ENCODE measurements at regions not wholly inside any gene's neighbourhood (a gene's known extent, or its start where the extent isn't known, plus 50 kb on each side); places are given as distances from the start of the nearest gene placed in this dataset.

DNA sequence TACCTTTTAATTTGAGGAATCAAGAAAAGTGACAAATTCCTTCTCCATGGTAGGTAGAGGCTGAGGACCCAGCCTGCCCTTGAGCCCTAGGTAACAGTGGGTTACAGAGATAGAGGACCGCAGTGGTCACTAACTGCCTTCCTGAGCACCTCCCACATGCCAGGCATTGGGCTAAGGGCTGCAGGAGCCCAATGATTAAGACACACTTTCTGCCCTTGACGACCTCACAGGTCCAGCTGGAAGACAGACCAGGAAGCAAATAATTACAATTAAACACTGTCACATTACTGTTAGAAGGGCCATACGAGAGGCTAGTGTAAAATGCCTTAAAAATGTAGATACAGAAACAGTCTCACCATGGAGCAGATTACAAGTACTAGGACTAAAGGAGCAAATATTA is 156.8 kb upstream of the NFE2L3 start:
- Mint-ChIP-seq H3K4me1 (ENCODE audit: low read depth) (no peaks in the 10 kb centered on the region), H3K4me3 (ENCODE audit: low read depth) (no peak overlapping the region), H3K27me3 (ENCODE audit: low read depth) (peaks cover 26% of the 10 kb centered on the region), H3K36me3 (ENCODE audit: low read depth) (no peaks in the 10 kb centered on the region), H3K27ac (no peak overlapping the region), H3K9me3 (no peaks in the 10 kb centered on the region)
- DNase-seq (ENCODE audit: low spot score), result no peak
- intact Hi-C loops (cut with micrococcal nuclease), result no loop called here

DNA sequence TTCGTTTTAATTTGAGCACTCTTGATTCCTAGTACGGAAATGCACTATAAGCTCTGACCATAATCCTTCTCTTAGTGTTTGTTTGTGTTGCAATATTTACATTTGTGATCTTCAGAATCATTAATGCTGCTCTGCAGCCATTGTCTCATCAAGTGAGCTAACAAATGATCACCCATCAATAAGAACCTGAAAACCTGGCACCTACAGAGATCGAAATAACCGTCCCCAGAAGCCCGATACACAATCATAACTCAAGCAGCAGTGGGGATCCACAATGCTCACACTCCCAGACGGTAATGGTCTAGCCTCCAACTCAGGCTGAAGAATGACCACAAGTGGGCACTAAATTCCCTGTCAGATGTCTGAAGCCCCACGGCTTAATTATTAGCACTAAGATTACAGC is 156.0 kb upstream of the NFE2L3 start:
- H3K36me3 Mint-ChIP-seq (ENCODE audit: low read depth), result no peaks in the 10 kb centered on the region
- intact Hi-C loops (cut with micrococcal nuclease), result no loop called here
- no peak for DNase-seq (ENCODE audit: low spot score)
- H3K27me3 Mint-ChIP-seq (ENCODE audit: low read depth), result peaks cover 21% of the 10 kb centered on the region
- no peaks in the 10 kb centered on the region for H3K9me3 Mint-ChIP-seq
- no peak overlapping the region for H3K4me3 Mint-ChIP-seq (ENCODE audit: low read depth)
- no peaks in the 10 kb centered on the region for H3K4me1 Mint-ChIP-seq (ENCODE audit: low read depth)
- H3K27ac Mint-ChIP-seq, result no peak overlapping the region

DNA sequence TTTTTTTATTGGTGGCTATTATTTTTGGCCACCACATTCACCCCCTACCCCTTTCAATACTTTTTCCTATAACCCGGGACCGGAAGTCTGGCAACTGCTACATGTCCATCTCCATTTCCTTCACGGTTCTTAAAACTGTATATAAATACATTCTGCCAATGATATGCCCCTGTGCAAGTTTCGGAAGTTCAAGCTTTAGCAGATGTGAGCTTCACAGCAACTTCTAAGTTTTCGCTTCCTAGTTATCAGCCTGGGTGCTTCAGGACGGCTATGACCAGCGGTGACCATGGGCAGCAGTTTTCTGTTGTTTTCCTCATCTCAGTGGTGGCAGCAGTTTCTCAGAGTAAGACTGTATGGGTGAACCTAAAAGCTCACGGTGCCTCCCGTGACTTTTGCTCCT is 153.5 kb upstream of the NFE2L3 start:
- DNase-seq (ENCODE audit: low spot score), result no peak

GRCh38 chr7:26000841-26001240 is 151.2 kb upstream of the NFE2L3 start:
- Mint-ChIP-seq H3K4me1 (ENCODE audit: low read depth) (no peaks in the 10 kb centered on the region), H3K27ac (no peak overlapping the region), H3K27me3 (ENCODE audit: low read depth) (peaks cover 16% of the 10 kb centered on the region), H3K4me3 (ENCODE audit: low read depth) (no peak overlapping the region), H3K36me3 (ENCODE audit: low read depth) (no peaks in the 10 kb centered on the region), H3K9me3 (no peaks in the 10 kb centered on the region)
- intact Hi-C loops (cut with micrococcal nuclease), result no loop called here
- no peak for DNase-seq (ENCODE audit: low spot score)

More for the DNA sequence above, 153.5 kb upstream of the NFE2L3 start:
- Mint-ChIP-seq H3K36me3 (ENCODE audit: low read depth) (no peaks in the 10 kb centered on the region), H3K27ac (no peak overlapping the region), H3K4me3 (ENCODE audit: low read depth) (no peak overlapping the region), H3K4me1 (ENCODE audit: low read depth) (no peaks in the 10 kb centered on the region), H3K27me3 (ENCODE audit: low read depth) (peaks cover 20% of the 10 kb centered on the region), H3K9me3 (no peaks in the 10 kb centered on the region)
- intact Hi-C loops (cut with micrococcal nuclease), result no loop called here

DNA sequence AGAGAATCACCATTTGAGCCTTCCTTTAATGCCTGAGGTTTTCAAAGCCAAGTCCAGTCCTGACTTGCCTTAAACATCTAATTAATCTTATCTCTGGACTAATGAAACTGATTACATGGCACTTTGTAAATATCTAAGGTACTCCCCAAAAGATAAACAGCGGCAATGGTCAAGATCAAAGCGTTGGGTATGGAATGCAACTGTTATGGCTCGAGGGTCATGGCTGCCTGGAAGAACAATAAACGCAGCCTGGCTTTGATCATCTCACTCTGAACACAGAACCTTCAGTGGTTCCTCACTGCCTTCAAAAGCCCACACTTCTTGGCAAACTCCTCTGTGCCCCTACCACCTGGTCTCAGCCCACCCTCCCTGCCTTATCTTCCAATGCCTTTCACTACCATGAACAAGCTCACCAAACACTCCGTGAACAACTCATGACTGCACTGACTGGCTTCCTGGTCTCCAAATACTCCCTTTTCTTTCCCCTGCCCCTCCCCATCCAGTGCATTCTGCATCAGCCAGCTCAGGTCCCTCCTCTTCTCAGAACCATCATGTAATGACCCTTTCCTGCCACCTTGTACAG is 150.2 kb upstream of the NFE2L3 start:
- H3K9me3 Mint-ChIP-seq, result no peaks in the 10 kb centered on the region
- H3K27me3 Mint-ChIP-seq (ENCODE audit: low read depth), result peaks cover 10% of the 10 kb centered on the region
- no peak overlapping the region for H3K4me3 Mint-ChIP-seq (ENCODE audit: low read depth)
- H3K4me1 Mint-ChIP-seq (ENCODE audit: low read depth), result no peaks in the 10 kb centered on the region
- H3K36me3 Mint-ChIP-seq (ENCODE audit: low read depth), result no peaks in the 10 kb centered on the region
- intact Hi-C loops (cut with micrococcal nuclease), result no loop called here
- DNase-seq (ENCODE audit: low spot score), result no peak
- H3K27ac Mint-ChIP-seq, result no peak overlapping the region

GRCh38 chr7:26005683-26006410 is 146.2 kb upstream of the NFE2L3 start:
- Mint-ChIP-seq H3K4me1 (ENCODE audit: low read depth) (no peaks in the 10 kb centered on the region), H3K36me3 (ENCODE audit: low read depth) (no peaks in the 10 kb centered on the region), H3K4me3 (ENCODE audit: low read depth) (no peak overlapping the region), H3K9me3 (no peaks in the 10 kb centered on the region), H3K27me3 (ENCODE audit: low read depth) (peaks cover 11% of the 10 kb centered on the region), H3K27ac (no peak overlapping the region)
- intact Hi-C loops (cut with micrococcal nuclease), result no loop called here
- DNase-seq (ENCODE audit: low spot score), result no peak

DNA sequence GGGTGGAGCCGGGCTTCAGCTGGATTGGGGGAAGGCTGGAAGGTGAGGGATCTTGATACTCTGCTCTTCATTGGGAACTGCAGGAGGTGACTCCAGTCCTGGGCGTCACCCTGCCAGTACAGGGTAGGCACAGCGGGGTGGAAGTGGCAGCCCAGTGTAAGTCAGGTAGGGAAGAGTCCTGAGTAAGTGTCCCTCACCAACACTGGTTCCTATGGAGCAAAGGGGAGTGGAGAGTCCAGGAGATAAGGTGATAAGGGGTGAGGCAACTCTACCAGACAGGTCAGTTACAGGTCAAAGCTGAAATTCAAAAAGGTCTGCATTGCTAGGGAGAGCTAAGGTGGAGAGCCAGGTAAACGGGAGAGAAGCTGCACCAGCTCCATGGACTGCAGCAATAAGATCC is 145.6 kb upstream of the NFE2L3 start:
- Mint-ChIP-seq H3K36me3 (ENCODE audit: low read depth) (no peaks in the 10 kb centered on the region), H3K27ac (no peak overlapping the region), H3K27me3 (ENCODE audit: low read depth) (peaks cover 11% of the 10 kb centered on the region), H3K4me3 (ENCODE audit: low read depth) (no peak overlapping the region), H3K9me3 (no peaks in the 10 kb centered on the region), H3K4me1 (ENCODE audit: low read depth) (no peaks in the 10 kb centered on the region)
- intact Hi-C loops (cut with micrococcal nuclease), result no loop called here
- no peak for DNase-seq (ENCODE audit: low spot score)

DNA sequence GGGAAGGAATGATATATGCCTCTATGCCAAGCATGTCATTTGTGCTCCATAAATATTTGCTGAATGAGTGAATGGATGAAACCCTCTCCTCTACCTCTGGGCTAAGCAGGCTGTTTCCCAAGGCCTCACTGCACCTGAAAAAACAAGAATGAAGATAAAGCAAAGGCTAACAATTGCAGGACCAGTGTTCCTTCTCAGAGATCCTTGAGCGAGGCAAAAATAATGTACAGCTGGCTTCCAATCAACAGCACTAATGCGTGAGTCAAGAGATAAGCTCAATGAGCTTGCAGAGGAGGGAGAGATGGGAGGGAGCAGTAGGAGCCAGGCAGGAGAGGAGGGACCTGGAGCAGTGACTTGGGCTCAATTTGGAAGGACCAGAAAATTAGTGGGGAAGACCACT is 144.5 kb upstream of the NFE2L3 start:
- H3K27me3 Mint-ChIP-seq (ENCODE audit: low read depth), result peaks cover 12% of the 10 kb centered on the region
- H3K4me1 Mint-ChIP-seq (ENCODE audit: low read depth), result no peaks in the 10 kb centered on the region
- no peaks in the 10 kb centered on the region for H3K36me3 Mint-ChIP-seq (ENCODE audit: low read depth)
- no peak for DNase-seq (ENCODE audit: low spot score)
- intact Hi-C loops (cut with micrococcal nuclease), result no loop called here
- no peak overlapping the region for H3K4me3 Mint-ChIP-seq (ENCODE audit: low read depth)
- H3K9me3 Mint-ChIP-seq, result no peaks in the 10 kb centered on the region
- H3K27ac Mint-ChIP-seq, result no peak overlapping the region

GRCh38 chr7:26008428-26008827 is 143.6 kb upstream of the NFE2L3 start:
- Mint-ChIP-seq H3K4me1 (ENCODE audit: low read depth) (no peaks in the 10 kb centered on the region), H3K27me3 (ENCODE audit: low read depth) (peaks cover 9% of the 10 kb centered on the region), H3K9me3 (no peaks in the 10 kb centered on the region), H3K27ac (no peak overlapping the region), H3K36me3 (ENCODE audit: low read depth) (no peaks in the 10 kb centered on the region), H3K4me3 (ENCODE audit: low read depth) (no peak overlapping the region)
- intact Hi-C loops (cut with micrococcal nuclease), result no loop called here
- DNase-seq (ENCODE audit: low spot score), result no peak

DNA sequence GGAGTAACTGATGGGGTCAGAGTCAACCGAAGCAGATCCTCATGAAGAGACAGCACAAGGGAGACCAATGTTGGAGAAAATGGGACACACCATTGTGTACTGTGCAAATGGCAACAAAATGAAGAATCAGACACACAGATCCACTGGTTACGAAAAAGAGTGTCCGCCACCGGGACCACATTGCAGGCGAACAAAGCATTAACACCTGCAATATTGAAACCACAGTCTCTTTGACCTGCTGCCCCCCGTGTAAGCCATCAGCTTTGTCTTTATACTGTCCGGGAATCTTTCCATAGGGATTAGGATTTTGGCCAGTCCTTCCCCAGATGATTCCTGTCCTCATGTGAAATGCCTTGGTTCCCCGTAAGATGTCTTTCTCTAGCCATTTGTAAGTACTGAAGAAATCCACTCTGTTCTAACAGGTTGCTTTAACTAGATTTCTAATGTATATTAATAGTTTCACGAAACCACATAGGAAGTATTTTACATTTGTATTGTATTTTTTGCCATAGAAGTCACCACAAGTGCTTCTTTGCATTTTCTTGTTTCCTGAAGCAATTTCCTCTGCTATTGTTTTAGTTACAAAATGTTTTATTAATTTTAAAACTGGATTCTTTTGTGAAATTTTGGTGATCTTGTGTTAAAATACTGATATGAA is 140.8 kb upstream of the NFE2L3 start:
- intact Hi-C loops (cut with micrococcal nuclease), result no loop called here
- Mint-ChIP-seq H3K36me3 (ENCODE audit: low read depth) (no peaks in the 10 kb centered on the region), H3K4me3 (ENCODE audit: low read depth) (no peak overlapping the region), H3K27ac (no peak overlapping the region), H3K4me1 (ENCODE audit: low read depth) (no peaks in the 10 kb centered on the region), H3K27me3 (ENCODE audit: low read depth) (peaks cover 22% of the 10 kb centered on the region), H3K9me3 (no peaks in the 10 kb centered on the region)
- no peak for DNase-seq (ENCODE audit: low spot score)

DNA sequence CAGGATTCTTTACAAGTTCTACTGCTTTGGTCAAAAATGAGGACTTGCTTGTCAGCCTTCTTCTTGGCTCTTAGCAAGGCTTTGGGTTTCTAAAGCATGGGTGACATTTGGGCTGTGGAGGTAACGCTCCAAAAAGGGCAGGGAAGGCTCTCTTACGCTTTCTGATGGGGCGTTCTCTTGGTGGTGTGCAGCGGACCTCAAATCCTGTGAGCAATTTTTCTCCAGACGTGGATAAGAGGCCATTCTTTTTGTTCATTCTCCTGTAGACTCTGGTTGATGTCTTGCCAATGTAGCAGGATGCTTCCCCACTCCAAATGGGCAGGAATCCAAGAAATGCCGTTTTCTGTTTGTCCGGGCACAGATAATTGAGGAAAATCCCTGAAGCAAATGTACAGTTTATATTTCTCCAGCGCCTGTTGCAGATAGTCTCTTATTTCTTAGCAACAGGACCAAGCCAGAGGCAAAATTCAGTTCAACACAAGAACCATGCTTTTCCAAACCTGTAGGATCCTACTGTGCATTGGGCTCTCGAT is 138.4 kb upstream of the NFE2L3 start:
- DNase-seq (ENCODE audit: low spot score), result no peak
- intact Hi-C loops (cut with micrococcal nuclease), result no loop called here
- no peak overlapping the region for H3K27ac Mint-ChIP-seq

DNA sequence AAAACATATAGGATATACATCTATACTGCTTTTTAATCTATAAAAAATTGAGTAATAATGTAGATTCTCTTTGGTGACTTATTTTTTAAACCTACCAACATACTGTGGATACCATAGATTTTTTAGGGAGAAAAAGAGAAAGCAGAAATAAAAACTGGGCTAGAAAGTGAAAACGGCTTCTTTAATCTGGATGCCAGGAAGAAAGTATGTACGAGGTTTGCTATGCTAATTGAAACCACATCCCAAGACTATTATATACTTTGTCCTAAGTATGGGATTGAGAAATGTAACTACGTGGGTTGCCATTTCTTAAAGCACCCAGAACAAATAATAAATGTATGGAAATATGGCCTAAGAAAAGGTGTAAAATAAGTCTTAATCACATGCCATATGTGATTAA is 129.0 kb upstream of the NFE2L3 start:
- H3K4me1 Mint-ChIP-seq (ENCODE audit: low read depth), result no peaks in the 10 kb centered on the region
- H3K4me3 Mint-ChIP-seq (ENCODE audit: low read depth), result no peak overlapping the region
- intact Hi-C loops (cut with micrococcal nuclease), result no loop called here
- H3K27me3 Mint-ChIP-seq (ENCODE audit: low read depth), result peaks cover 12% of the 10 kb centered on the region
- no peak for DNase-seq (ENCODE audit: low spot score)
- H3K27ac Mint-ChIP-seq, result no peak overlapping the region
- H3K9me3 Mint-ChIP-seq, result no peaks in the 10 kb centered on the region
- no peaks in the 10 kb centered on the region for H3K36me3 Mint-ChIP-seq (ENCODE audit: low read depth)

More for the DNA sequence above, 138.4 kb upstream of the NFE2L3 start:
- Mint-ChIP-seq H3K36me3 (ENCODE audit: low read depth) (no peaks in the 10 kb centered on the region), H3K4me1 (ENCODE audit: low read depth) (no peaks in the 10 kb centered on the region), H3K27me3 (ENCODE audit: low read depth) (peaks cover 32% of the 10 kb centered on the region), H3K9me3 (peaks cover 7% of the 10 kb centered on the region), H3K4me3 (ENCODE audit: low read depth) (no peak overlapping the region)

DNA sequence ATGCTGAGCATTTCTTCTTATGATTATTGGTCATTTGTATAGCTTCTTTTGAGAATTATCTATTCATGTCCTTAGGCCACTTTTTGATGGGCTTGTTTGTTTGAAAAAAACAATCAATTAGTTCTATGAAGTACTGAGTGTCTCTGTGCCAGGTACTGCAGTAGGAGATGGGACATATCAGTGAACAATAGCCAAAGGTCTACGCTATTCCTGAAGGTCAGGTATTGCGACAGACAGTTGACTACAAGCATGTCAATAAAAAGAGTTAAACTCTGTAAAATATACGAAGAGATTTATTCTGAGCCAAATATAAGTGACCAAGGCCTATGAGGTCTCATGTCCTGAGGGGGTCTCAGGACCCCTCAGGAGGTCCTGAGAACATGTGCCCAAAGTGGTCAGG is 122.1 kb upstream of the NFE2L3 start:
- Mint-ChIP-seq H3K27me3 (ENCODE audit: low read depth) (peaks cover 15% of the 10 kb centered on the region), H3K27ac (no peak overlapping the region), H3K4me3 (ENCODE audit: low read depth) (no peak overlapping the region), H3K9me3 (no peaks in the 10 kb centered on the region), H3K36me3 (ENCODE audit: low read depth) (no peaks in the 10 kb centered on the region), H3K4me1 (ENCODE audit: low read depth) (no peaks in the 10 kb centered on the region)
- intact Hi-C loops (cut with micrococcal nuclease), result no loop called here
- no peak for DNase-seq (ENCODE audit: low spot score)

Measured in activated T-helper 2 cell treated with anti-CD3 and anti-CD28 coated beads, Interferon-gamma antibody, Interleukin-2, Interleukin-4, amounts not matched to agents 10 μg/mL and 5 μg/mL and 100 μg/mL, durations not matched to agents 14 hours and 24 hours and 36 hours (primary cell).